ENCODE measurements at regions not wholly inside any gene's neighbourhood (a gene's known extent, or its start where the extent isn't known, plus 50 kb on each side); places are given as distances from the start of the nearest gene placed in this dataset.
"Not testable (repeated sequence)": the region's sequence is repeated elsewhere in the genome, so short reads cannot be mapped to it uniquely, and the experiment has no call there.

- not testable (repeated sequence) for TF ChIP-seq REST (IDR thresholded peaks at IDR 0.05; ENCODE audit: insufficient read depth in 1 of 2, low read depth in 2 of 2, low read length in 1 of 2); POLR2AphosphoS5 (IDR thresholded peaks at IDR 0.05; ENCODE audit: low read depth, low read length); CTCF (IDR thresholded peaks at IDR 0.05); SIN3A (IDR thresholded peaks at IDR 0.05; ENCODE audit: borderline replicate concordance, insufficient read depth, low read depth, low read length); TCF7L2 (IDR thresholded peaks at IDR 0.05; ENCODE audit: low read depth, low read length)
Observed at GRCh38 chr21:27968240-27968639, 1001.4 kb upstream of the ADAMTS5 start.
